Activated CD8-positive, alpha-beta memory T cell treated with anti-CD3 and anti-CD28 coated beads, Interleukin-2, amount 50 U/mL, for 48 hours (primary cell): ENCODE measurements at regions not wholly inside any gene's neighbourhood (a gene's known extent, or its start where the extent isn't known, plus 50 kb on each side); places are given as distances from the start of the nearest gene placed in this dataset.
A peak's percentile ranks its signal among the peaks of the same experiment; 100 is the strongest.

Experiments
- DNase-seq: peaks from one replicate; pipeline ENCODE4 v3.0.0-alpha.2; 2020

DNA sequence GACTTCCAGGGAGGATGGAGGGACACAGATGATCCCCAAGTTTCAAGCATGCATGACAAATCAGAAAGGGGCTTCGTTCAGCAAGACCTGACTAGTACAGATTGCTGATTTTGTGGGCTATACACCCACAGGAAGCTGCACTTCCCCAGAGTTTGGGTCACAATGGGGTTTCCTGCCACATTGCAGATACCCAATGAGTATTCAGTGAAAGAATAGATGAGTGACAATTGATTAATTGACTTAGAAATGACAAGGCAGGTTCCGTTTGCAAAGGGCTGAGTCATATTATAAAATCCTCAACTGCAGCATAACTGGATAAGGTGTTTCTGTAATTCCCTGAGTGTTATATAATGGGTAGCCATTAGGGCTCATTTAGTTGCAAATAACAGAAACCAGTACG lies 146.6 kb upstream of the TBL1X start:
- DNase-seq, result no peak

GRCh38 chrX:9318766-9319165 lies 146.1 kb upstream of the TBL1X start:
- DNase-seq, result no peak

- DNase-seq, result no peak
These were observed 143.9 kb upstream of the TBL1X start for GRCh38 chrX:9320940-9321339.

DNA sequence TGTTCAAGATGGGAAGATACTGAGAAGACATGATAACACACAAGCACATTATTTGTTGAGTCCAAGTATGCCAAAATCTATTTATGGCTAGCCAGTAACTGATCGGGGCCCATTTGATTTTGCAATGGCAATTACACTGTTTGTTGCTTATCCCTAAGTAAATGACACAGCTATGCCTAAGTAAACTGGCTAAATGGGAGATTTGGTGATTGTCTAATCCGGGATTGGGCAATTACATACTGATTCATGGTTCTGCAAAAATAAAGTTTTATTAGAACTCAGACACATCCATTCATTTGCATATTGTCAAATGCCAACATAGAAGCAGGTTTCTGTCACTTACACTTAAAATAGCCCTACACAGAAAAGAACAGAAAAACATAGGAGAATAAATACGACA lies 140.2 kb upstream of the TBL1X start:
- no peak for DNase-seq

- no peak for DNase-seq
These were observed 138.5 kb upstream of the TBL1X start for GRCh38 chrX:9326369-9326768.

- no peak for DNase-seq
These were observed 137.6 kb upstream of the TBL1X start for GRCh38 chrX:9327086-9327746.

GRCh38 chrX:9327747-9328145 lies 137.1 kb upstream of the TBL1X start:
- no peak for DNase-seq

GRCh38 chrX:9329056-9329455 lies 135.8 kb upstream of the TBL1X start:
- no peak for DNase-seq

DNA sequence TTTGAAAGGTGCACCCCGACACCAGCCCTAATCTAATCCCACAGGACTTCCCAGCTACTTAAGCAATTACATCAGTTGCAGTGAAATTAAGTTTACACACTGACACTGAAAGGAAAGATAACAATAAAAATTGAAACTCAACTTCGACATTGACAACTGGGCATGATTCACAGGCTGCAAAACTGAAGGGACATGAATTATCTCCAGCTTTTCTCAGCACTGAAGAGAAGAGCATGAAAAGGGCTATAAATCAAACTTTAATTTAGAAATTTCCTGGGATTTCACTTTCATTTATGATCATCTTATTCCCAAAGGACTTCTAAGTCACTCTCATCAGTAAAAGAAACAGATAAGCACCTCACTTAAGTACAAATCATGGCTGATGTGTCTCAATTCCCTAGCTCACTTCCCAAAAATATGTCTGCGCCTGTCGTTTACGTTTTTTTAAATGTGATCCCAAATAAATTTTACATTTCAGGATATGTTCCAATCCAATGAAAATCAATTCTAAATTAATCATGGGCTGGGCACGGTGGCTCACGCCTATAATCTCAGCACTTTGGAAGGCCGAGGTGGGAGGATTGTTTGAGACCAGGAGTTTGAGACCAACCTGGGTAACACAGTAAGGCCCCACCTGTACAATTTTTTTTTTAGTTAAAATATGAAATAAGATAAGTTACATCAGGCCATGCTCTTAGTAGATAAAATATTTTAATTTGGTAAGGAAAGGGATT lies 134.4 kb upstream of the TBL1X start:
- DNase-seq, result no peak

DNA sequence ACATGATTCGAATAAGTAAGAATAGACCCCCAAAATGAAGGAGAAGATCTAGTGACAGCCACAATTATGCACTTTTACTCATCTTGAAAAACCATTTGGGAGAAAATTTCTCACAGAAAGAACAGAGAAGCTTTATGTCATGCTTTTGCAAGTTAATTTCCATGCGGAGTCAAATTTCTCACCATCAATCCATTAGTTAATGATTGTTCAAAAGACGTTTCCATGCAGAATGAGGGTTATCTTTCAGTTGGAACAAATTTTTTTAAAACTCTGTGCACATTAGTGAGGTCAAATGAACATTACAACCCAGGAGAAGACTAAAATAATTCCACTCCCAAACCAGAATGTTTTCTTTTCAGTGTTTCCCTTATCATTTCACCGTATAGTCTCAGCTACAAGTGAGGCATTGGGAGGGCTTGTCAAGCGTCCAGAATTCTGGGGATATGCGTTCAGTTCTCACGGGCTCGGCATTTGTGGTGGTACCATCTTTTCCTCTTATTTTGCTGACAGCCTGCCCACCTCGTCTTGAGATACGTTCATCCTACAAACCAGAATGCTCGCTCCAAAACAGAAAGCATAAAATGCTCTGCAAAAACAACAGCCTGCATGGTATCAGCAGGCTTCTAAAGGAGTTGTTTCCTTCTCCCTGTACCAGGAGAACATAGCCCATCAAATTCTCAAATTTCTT lies 130.8 kb upstream of the TBL1X start:
- DNase-seq, result no peak

DNA sequence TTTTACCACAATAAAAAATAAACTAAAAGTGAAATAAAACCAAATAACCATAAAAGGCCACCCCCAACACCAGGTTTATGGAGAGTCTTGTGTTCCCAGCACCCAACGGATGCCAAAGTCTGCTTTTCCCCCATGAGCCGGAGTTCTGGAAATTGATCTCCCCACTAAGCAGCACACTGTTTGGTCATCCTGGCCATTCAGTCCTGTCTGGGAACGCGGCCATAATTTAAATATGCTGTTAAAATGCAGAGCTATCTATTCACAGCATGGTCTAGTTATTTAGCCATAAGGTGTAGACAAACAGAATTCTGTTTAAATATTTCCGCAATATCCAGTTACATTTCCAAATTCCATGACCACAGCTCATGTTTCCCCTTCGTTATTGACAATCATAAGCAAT lies 129.6 kb upstream of the TBL1X start:
- DNase-seq, result no peak

DNA sequence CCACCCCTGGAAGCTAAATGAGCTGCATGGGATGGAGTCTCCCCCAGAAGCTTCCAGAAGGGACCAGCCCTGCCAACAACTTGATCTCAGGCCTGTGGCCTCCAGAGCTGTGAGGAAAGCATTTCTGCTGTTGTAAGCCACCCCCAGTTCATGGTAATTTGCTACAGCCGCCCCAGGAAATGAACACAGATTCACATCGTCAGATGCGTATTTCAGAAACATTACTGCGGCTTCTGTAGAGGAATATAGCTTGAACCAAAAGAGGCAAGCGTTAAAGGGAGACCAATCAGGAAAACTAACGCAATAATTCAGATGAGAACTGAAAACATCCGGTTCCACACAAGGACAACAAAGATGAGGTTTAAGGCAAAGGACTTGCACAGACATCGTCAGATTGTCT lies 128.4 kb upstream of the TBL1X start:
- no peak for DNase-seq

DNA sequence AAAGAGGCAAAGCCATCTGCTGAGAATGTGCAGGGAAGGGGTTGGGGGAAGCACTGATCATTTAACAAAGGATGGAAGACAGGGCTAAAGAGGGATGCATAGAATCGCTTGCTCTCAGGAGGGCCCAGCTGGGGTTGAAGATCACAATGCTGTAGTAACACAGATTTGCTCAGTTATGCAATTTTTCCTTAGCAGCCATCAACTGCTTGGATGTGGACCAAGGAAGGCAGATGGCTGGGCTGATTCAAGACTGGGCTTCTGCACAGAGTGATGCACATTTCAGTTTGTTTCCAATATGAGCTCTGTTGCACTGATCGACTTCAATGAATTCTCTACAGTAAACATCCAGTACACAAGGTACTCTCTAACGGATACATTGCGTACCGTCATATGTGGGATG lies 127.8 kb upstream of the TBL1X start:
- DNase-seq, result no peak

DNA sequence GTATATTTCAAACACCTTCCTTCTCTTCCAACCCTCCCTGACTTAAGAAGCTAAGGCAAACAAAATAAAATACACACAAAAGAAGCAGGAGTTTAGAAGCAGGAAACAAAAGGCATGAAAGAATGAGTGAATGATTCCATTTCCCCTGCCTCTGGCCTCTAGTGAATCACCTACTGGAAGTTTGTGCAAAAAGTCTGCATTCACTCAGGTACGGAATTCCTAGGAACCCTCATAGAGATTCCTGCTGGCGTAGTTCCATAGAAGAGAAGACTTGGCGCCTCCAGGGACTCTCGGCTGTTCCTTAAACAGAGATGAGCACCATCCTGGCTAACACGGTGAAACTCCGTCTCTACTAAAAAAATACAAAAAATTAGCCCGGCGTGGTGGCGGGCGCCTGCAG lies 125.9 kb upstream of the TBL1X start:
- no peak for DNase-seq

DNA sequence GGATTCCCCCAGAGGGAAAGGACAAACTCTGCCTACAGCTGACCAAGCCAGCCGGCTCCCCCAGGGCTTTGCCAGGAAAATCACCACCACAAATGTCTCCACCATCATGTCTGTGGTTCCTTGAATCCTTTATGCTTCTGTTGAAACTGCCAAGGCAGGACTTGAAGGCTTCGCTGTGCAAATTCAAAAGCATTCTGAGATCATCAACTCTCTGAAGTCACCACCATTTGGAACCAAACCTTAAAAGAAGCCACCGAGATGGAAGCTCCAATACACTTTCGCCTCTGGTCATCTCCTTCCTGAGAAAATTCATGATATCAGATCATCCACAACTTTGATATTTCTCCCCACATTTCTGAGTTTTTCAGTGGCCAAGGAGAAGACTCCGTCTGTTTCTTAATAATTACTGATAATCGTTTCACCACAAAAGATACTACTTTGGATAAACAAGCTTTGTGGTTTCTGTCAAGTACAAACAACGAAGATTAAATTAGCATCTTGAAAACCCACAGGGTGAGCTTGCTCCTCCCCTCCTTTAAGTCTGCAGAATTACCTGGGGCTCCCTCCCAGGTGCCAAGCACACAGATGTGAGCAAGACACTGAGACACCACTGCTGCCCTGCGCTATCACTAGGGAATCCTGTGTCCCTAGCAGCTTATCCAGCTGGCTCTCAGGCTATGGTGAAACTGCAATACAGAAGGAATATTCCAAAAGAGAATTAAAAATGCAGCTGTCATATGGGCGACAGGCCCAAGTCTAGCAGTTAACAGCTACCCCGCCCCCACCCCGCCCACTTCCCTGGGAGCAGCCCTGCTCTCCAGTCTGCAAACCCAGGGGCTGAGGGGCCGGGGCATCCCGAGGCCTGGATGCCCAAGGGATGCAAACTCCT lies 125.0 kb upstream of the TBL1X start:
- no peak for DNase-seq

DNA sequence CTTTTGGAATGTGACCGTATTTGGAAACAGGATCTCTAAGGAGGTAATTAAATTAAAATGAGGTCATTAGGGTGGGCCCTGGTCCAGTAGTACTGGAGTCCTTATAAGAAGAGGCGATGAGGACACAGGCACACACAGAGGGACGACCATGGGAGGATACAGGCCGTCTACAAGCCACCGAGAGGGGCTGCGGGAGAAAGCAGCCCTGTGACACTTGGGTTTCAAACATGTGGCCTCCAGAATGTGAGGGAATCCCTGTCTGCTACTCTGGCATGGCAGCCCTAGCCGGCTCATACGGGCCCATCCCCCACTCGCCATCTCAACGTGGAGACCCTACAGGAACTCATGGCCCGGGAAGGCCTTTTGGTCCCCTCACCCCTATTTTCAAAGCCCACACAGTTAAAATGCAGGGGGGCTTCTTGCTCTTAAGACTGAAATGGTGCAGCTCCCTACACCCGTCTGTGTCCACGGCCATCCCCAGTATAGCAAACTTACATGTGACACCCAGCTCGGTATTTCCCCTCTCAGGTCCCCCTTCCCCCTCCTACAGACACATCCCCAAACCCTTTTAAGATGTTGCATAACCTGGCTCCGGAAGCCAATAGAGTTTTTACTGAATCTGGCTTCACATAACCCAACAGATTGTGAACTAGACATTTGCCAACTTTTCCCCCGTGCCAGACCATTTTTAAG lies 124.1 kb upstream of the TBL1X start:
- DNase-seq, result no peak

DNA sequence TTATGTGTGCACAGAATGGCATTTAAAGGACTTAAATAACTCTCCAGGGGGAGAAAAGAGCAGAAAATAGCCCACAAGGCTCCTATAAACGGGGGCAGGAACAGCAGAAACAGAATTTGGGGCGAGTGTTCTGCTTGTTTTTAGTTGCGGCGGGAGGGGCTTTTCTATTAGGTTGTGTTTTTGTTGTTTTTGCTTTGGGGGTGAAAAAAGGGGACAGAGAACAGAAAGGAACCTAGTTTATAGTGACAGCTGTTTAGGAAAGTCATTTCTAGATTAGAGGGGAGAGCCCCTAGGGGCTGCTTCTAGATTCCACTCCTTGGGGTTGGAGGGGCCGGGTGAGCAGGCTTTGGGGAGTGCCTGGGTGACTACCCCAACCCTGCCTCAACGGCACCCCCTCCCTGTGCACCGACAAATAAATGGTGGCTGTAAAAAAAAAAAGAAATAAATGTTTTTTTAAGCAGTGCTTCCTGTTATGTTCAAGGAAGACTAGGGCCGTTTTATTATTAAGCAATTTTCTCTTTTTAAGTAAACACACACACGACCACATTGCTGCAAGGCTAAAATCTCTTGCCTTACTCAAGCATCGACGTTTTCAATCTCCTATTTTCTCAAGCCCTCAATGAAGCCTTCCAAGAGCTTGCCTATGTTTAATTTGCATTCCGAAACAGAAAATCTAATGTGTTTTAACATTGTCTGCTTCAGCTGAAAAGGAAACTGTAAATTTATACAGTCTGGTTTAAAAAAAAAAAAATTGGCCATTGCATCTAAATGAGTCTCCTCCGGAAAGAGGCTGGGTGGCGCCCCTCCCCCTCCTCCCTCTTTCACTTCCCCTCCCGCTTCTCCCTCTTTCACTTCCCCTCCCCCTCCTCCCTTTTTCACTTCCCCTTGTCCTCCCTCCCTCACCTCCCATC lies 123.3 kb upstream of the TBL1X start:
- DNase-seq, result peak; percentile 56

DNA sequence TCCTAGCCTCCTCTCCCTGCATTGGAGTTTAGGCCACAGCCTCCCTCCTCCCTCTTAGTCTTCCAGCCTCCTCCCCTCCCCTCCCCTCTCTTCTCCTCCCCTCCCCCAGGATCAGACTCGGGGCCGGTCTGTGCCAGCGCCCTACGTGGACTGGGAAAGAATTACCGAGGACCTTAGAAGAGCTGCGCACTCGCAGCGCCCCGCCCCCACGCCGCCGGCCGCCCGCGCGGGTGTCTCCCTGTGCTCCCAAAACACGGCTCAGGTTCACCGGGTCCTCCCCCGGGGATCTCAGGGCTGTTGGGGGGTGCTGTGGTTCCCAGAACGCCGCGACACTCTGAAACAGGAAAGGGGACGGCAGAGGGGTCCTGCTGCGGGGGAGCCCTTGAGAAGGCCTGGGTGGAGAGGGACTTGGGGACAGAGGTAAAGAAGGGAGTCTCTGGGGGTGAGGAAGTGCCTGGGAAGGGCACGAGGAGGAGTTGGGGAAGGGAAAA lies 122.3 kb upstream of the TBL1X start:
- peak; percentile 66 for DNase-seq

- no peak for DNase-seq
These were observed 120.9 kb upstream of the TBL1X start for GRCh38 chrX:9343971-9344370.

DNA sequence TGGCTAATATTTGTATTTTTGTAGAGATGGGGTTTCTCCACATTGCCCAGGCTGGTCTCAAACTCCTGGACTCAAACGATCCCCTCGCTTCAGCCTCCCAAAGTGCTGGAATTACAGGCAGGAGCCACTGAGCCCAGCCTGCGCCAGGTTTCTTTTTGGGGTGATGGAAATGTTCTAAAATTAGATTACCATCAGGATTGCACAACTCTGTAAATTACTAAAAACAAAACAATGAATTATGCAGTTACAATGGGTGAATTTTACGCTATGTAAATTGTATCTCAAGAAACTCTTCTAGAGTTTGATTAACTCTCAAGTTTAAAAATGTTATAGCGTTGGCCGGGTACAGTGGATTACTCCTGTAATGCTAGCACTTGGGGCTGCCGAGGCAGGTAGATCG lies 118.9 kb upstream of the TBL1X start:
- no peak for DNase-seq
